GM20431 (cell line): ENCODE measurements at regions not wholly inside any gene's neighbourhood (a gene's known extent, or its start where the extent isn't known, plus 50 kb on each side); places are given as distances from the start of the nearest gene placed in this dataset.
"Not testable (repeated sequence)": the region's sequence is repeated elsewhere in the genome, so short reads cannot be mapped to it uniquely, and the experiment has no call there.

Source experiments
- in situ Hi-C: fragments of 300-500 bp; cut with MseI, MboI; formaldehyde crosslinking; loops from one replicate; pipeline ENCODE4 v1.15.0; 2020; ENCODE audit warnings: low sequenced_read_pairs; ENCODE audit not compliant: unreplicated experiment

- in situ Hi-C loops, result not testable (repeated sequence)
Observed at GRCh38 chr17:30594953-30595371, 117.8 kb downstream of the GOSR1 start.

GRCh38 chr17:30594223-30594952 is 117.2 kb downstream of the GOSR1 start:
- in situ Hi-C loops, result no loop called here

- in situ Hi-C loops, result no loop called here
Observed at GRCh38 chr17:30590081-30590733, 113.0 kb downstream of the GOSR1 start.

- in situ Hi-C loops, result no loop called here
Observed at GRCh38 chr17:30589431-30589830, 112.2 kb downstream of the GOSR1 start.

- in situ Hi-C loops, result no loop called here
Observed at GRCh38 chr17:30588798-30589247, 111.6 kb downstream of the GOSR1 start.

GRCh38 chr17:30586818-30587595 is 109.8 kb downstream of the GOSR1 start:
- in situ Hi-C loops, result no loop called here

- in situ Hi-C loops, result no loop called here
Observed at GRCh38 chr17:30584810-30585209, 107.6 kb downstream of the GOSR1 start.

GRCh38 chr17:30580916-30581315 is 103.7 kb downstream of the GOSR1 start:
- in situ Hi-C loops, result no loop called here

- in situ Hi-C loops, result no loop called here
Observed at GRCh38 chr17:30579610-30580315, 102.6 kb downstream of the GOSR1 start.

GRCh38 chr17:30578015-30578717 is 101.0 kb downstream of the GOSR1 start:
- in situ Hi-C loops, result not testable (repeated sequence)
